Liver (tissue), 8 donors: ENCODE measurements at regions not wholly inside any gene's neighbourhood (a gene's known extent, or its start where the extent isn't known, plus 50 kb on each side); places are given as distances from the start of the nearest gene placed in this dataset.

ENCODE experiments used
- DNase-seq: peaks from one replicate; pipeline ENCODE4 v3.0.0-alpha.2; 2017; ENCODE audit warnings: low spot score
- H3K27ac ChIP-seq, 2 donors: one replicate each; pipeline ENCODE4 v1.7.0; 2013; ENCODE audit warnings: inconsistent platforms in 2 of 2, low read length in 2 of 2, control low read depth in 1 of 2, low read depth in 1 of 2, mild to moderate bottlenecking in 1 of 2
- H3K27me3 ChIP-seq, 4 donors: one replicate each; pipeline versions ENCODE4 v1.6.1 to v1.7.0; 2013; ENCODE audit warnings: low read length in 3 of 4, inconsistent platforms in 1 of 4, mild to moderate bottlenecking in 1 of 4, moderate library complexity in 1 of 4; ENCODE audit not compliant: control insufficient read depth in 4 of 4, insufficient read depth in 4 of 4
- H3K36me3 ChIP-seq, 4 donors: one replicate each; pipeline versions ENCODE4 v1.6.1 to v1.7.0; 2013; ENCODE audit warnings: low read length in 3 of 4, mild to moderate bottlenecking in 3 of 4, low read depth in 1 of 4, moderate library complexity in 1 of 4; ENCODE audit not compliant: control insufficient read depth in 4 of 4, insufficient read depth in 3 of 4
- H3K4me1 ChIP-seq, 4 donors: one replicate each; pipeline versions ENCODE4 v1.6.1 to v1.7.0; 2013; ENCODE audit warnings: low read length in 3 of 4, mild to moderate bottlenecking in 3 of 4, moderate library complexity in 1 of 4; ENCODE audit not compliant: control insufficient read depth in 4 of 4, insufficient read depth in 4 of 4
- H3K4me3 ChIP-seq, 3 donors: one replicate each; pipeline versions ENCODE4 v1.6.1 to v1.7.0; 2013; ENCODE audit warnings: low read length in 3 of 3, control low read depth in 1 of 3, low read depth in 1 of 3, mild to moderate bottlenecking in 1 of 3
- H3K9ac ChIP-seq, 2 donors: one replicate each; pipeline ENCODE4 v1.7.0; 2013; ENCODE audit warnings: low read length in 2 of 2, mild to moderate bottlenecking in 2 of 2, moderate library complexity in 2 of 2, control low read depth in 1 of 2, low read depth in 1 of 2
- H3K9me3 ChIP-seq, 4 donors: one replicate each; pipeline versions ENCODE4 v1.6.1 to v1.7.0; 2013; ENCODE audit warnings: low read length in 3 of 4; ENCODE audit not compliant: control insufficient read depth in 4 of 4
- CTCF ChIP-seq: fragments of 150-350 bp; IDR thresholded peaks from 2 replicates; pipeline ENCODE4 v1.5.1; 2017; ENCODE audit warnings: improper control_type of control experiment, low read depth, low read length; ENCODE audit not compliant: missing input control
- EGR1 ChIP-seq, 2 donors: IDR thresholded peaks; 2 replicates each; pipeline ENCODE4 v1.6.1; 2016 to 2018; ENCODE audit warnings: antibody characterized with exemption in 2 of 2, low read depth in 2 of 2
- FOXA1 ChIP-seq: IDR thresholded peaks from 2 replicates; pipeline ENCODE4 v1.6.1; 2016; ENCODE audit warnings: antibody characterized with exemption
- FOXA2 ChIP-seq: IDR thresholded peaks from 2 replicates; pipeline ENCODE4 v1.6.1; 2016; ENCODE audit warnings: antibody characterized with exemption
- GABPA ChIP-seq, 2 donors: IDR thresholded peaks in 1 of 2; conservative IDR thresholded peaks in 1 of 2; 2 replicates each; pipeline ENCODE4 v1.6.1; 2016; ENCODE audit warnings: antibody characterized with exemption in 2 of 2, mild to moderate bottlenecking in 1 of 2, moderate library complexity in 1 of 2
- HNF4G ChIP-seq: IDR thresholded peaks from 2 replicates; pipeline ENCODE4 v1.6.1; 2016; ENCODE audit warnings: antibody characterized with exemption
- JUND ChIP-seq, 2 donors: IDR thresholded peaks; 2 replicates each; pipeline ENCODE4 v1.6.1; 2016; ENCODE audit warnings: antibody characterized with exemption in 2 of 2
- MAX ChIP-seq: IDR thresholded peaks from 2 replicates; pipeline ENCODE4 v1.6.1; 2016; ENCODE audit warnings: antibody characterized with exemption
- NR2F2 ChIP-seq: IDR thresholded peaks from 2 replicates; pipeline ENCODE4 v1.6.1; 2016; ENCODE audit warnings: antibody characterized with exemption
- RAD21 ChIP-seq, 2 donors: IDR thresholded peaks; 2 replicates each; pipeline ENCODE4 v1.6.1; 2016; ENCODE audit warnings: antibody characterized with exemption in 2 of 2, mild to moderate bottlenecking in 2 of 2
- REST ChIP-seq: IDR thresholded peaks from 2 replicates; pipeline ENCODE4 v1.6.1; 2016; ENCODE audit warnings: antibody characterized with exemption, mild to moderate bottlenecking
- RXRA ChIP-seq, 2 donors: IDR thresholded peaks; 2 replicates each; pipeline ENCODE4 v1.6.1; 2017 to 2018; ENCODE audit warnings: antibody characterized with exemption in 2 of 2, mild to moderate bottlenecking in 1 of 2
- SP1 ChIP-seq: IDR thresholded peaks from 2 replicates; pipeline ENCODE4 v1.6.1; 2018; ENCODE audit warnings: antibody characterized with exemption, mild to moderate bottlenecking
- TAF1 ChIP-seq: conservative IDR thresholded peaks from 2 replicates; pipeline ENCODE4 v1.6.1; 2016; ENCODE audit warnings: antibody characterized with exemption, mild to moderate bottlenecking
- YY1 ChIP-seq: IDR thresholded peaks from 2 replicates; pipeline ENCODE4 v1.6.1; 2016; ENCODE audit warnings: antibody characterized with exemption, mild to moderate bottlenecking
- ZBTB33 ChIP-seq: IDR thresholded peaks from 2 replicates; pipeline ENCODE4 v1.6.1; 2016; ENCODE audit warnings: antibody characterized with exemption
- WGBS: extraction: QIAGEN DNeasy Blood & Tissue Kit; methylation state at CpG from one replicate; pipeline ENCODE4 v1.1.7; 2013; 5-methylcytosine and 5-hydroxymethylcytosine counted together
- donor health status: healthy.
- donor health status: healthy.
- donor health status: healthy.
- donor health status: healthy.
- donor health status: healthy.

GRCh38 chr22:47696776-47697175 lies 934.3 kb downstream of the TBC1D22A start:
- 65% methylated on average over 3 of the region's 3 CpGs for WGBS
- TF ChIP-seq CTCF (no peak), RXRA (IDR thresholded peaks at IDR 0.05) (no peak), EGR1 (IDR thresholded peaks at IDR 0.05; ENCODE audit: low read depth in 2 of 2) (no peak), JUND (IDR thresholded peaks at IDR 0.05) (no peak), TAF1 (no peak), HNF4G (no peak), MAX (no peak), NR2F2 (no peak), REST (no peak)
- no peak overlapping the region for H3K27ac ChIP-seq
- H3K27me3 ChIP-seq: peaks cover 0 to 5% (median 0%) of the 10 kb centered on the region in 4 donors
- DNase-seq: no peak
- H3K4me3 ChIP-seq: no peak overlapping the region
- no peaks in the 10 kb centered on the region for H3K4me1 ChIP-seq
- H3K9me3 ChIP-seq: no peaks in the 10 kb centered on the region
- no peak overlapping the region for H3K9ac ChIP-seq
- no peaks in the 10 kb centered on the region for H3K36me3 ChIP-seq

- H3K36me3 ChIP-seq: no peaks in the 10 kb centered on the region
- H3K4me1 ChIP-seq: no peaks in the 10 kb centered on the region
- 90% methylated on average over 5 of the region's 5 CpGs for WGBS
- DNase-seq: no peak
- no peak overlapping the region for H3K4me3 ChIP-seq
- no peak overlapping the region for H3K27ac ChIP-seq
- TF ChIP-seq SP1 (no peak), FOXA1 (no peak), GABPA (IDR thresholded peaks at IDR 0.05 in 1 of 2, conservative IDR thresholded peaks at IDR 0.05 in 1 of 2) (no peak), EGR1 (IDR thresholded peaks at IDR 0.05; ENCODE audit: low read depth in 2 of 2) (no peak), RXRA (IDR thresholded peaks at IDR 0.05) (no peak), FOXA2 (no peak), NR2F2 (no peak), ZBTB33 (no peak), YY1 (no peak), TAF1 (no peak), HNF4G (no peak), MAX (no peak), JUND (IDR thresholded peaks at IDR 0.05) (no peak), RAD21 (IDR thresholded peaks at IDR 0.05) (no peak), REST (no peak)
- no peaks in the 10 kb centered on the region for H3K9me3 ChIP-seq
- H3K27me3 ChIP-seq: no peaks in the 10 kb centered on the region
- no peak overlapping the region for H3K9ac ChIP-seq
Observed at GRCh38 chr22:47695176-47695575, 932.7 kb downstream of the TBC1D22A start.
